ENCODE measurements at regions not wholly inside any gene's neighbourhood (a gene's known extent, or its start where the extent isn't known, plus 50 kb on each side); places are given as distances from the start of the nearest gene placed in this dataset.

DNA sequence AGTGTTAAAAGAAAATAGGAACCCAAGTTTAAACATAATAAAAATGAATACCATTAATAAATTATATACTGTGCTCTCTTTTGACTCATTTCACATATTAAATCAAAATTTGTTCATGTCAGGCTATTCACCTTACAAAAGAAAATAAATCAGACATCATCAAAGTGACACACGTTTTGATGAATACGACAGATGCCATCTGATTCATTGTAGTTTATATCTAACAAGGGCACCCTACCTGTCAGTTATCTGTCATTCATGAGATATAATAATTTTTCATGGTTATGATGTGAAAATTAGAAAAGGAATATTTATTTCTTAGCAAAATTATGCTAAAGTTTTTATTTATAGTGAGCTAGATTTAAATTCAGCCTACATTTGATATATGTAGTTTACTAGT lies 188.1 kb upstream of the PCDH17 start:
- no peak for TF ChIP-seq CTCF (IDR thresholded peaks at IDR 0.05 in 4 of 5, conservative IDR thresholded peaks at IDR 0.05 in 1 of 5)
- no peak for TF ChIP-seq POLR2A (IDR thresholded peaks at IDR 0.05)
